ENCODE measurements at regions not wholly inside any gene's neighbourhood (a gene's known extent, or its start where the extent isn't known, plus 50 kb on each side); places are given as distances from the start of the nearest gene placed in this dataset.

- DNase-seq, result no peak
These were observed 109.6 kb upstream of the POU2AF2 start for GRCh38 chr11:111135778-111136570.

- DNase-seq, result no peak
These were observed 110.4 kb upstream of the POU2AF2 start for GRCh38 chr11:111135101-111135500.

GRCh38 chr11:111128076-111128870 is 117.3 kb upstream of the POU2AF2 start:
- no peak for DNase-seq

GRCh38 chr11:111124724-111125123 is 120.8 kb upstream of the POU2AF2 start:
- DNase-seq, result no peak

GRCh38 chr11:111123463-111124398 is 121.8 kb upstream of the POU2AF2 start:
- no peak for DNase-seq

- no peak for DNase-seq
These were observed 124.7 kb upstream of the POU2AF2 start for GRCh38 chr11:111120696-111121302.

GRCh38 chr11:111120161-111120560 is 125.4 kb upstream of the POU2AF2 start:
- DNase-seq, result no peak

- no peak for DNase-seq
These were observed 125.8 kb upstream of the POU2AF2 start for GRCh38 chr11:111119751-111120150.

GRCh38 chr11:111115890-111116289 is 129.6 kb upstream of the POU2AF2 start:
- DNase-seq, result no peak

- no peak for DNase-seq
These were observed 131.4 kb upstream of the POU2AF2 start for GRCh38 chr11:111114091-111114490.

- DNase-seq, result no peak
These were observed 132.9 kb upstream of the POU2AF2 start for GRCh38 chr11:111112614-111113013.

- DNase-seq, result no peak
These were observed 138.0 kb upstream of the POU2AF2 start for GRCh38 chr11:111107501-111107900.

- DNase-seq, result no peak
These were observed 138.9 kb upstream of the POU2AF2 start for GRCh38 chr11:111106641-111107040.

GRCh38 chr11:111105566-111105965 is 140.0 kb upstream of the POU2AF2 start:
- DNase-seq, result no peak

GRCh38 chr11:111104185-111104584 is 141.3 kb upstream of the POU2AF2 start:
- DNase-seq, result no peak

GRCh38 chr11:111101881-111102280 is 143.6 kb upstream of the POU2AF2 start:
- DNase-seq, result no peak

GRCh38 chr11:111099028-111099713 is 146.4 kb upstream of the POU2AF2 start:
- no peak for DNase-seq

GRCh38 chr11:111098091-111098490 is 147.4 kb upstream of the POU2AF2 start:
- no peak for DNase-seq

GRCh38 chr11:111097191-111097590 is 148.3 kb upstream of the POU2AF2 start:
- no peak for DNase-seq

- no peak for DNase-seq
These were observed 150.2 kb upstream of the POU2AF2 start for GRCh38 chr11:111095327-111095726.

- no peak for DNase-seq
These were observed 152.5 kb upstream of the POU2AF2 start for GRCh38 chr11:111093061-111093460.

Measured in GF-D8 (cell line).